ENCODE measurements at regions not wholly inside any gene's neighbourhood (a gene's known extent, or its start where the extent isn't known, plus 50 kb on each side); places are given as distances from the start of the nearest gene placed in this dataset.
"Not testable (repeated sequence)": the region's sequence is repeated elsewhere in the genome, so short reads cannot be mapped to it uniquely, and the experiment has no call there.

- FAIRE-seq = not testable (repeated sequence)
Observed at GRCh38 chr21:25531538-25532250, 75.6 kb downstream of the MRPL39 start.

DNA sequence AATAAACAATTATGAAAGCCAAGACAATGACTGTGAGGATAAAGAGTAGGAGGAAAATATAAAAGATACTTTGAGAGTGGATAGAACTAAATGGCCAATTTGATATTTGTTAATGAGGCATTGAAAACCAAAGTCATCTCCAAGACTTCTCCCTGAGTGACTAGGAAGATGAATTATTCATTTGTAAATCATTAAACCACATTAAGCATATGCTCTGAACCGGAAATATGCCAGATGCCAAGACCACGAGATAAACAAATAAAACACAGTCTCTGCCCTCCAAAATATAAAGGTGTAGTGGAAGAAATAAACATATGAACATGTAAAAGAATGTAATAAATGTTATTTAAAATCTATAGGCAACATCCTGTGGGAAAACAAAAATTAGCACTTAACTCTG is 78.8 kb downstream of the MRPL39 start:
- FAIRE-seq = no peak

- no peak for FAIRE-seq
Observed at GRCh38 chr21:25518491-25518911, 88.8 kb downstream of the MRPL39 start.

DNA sequence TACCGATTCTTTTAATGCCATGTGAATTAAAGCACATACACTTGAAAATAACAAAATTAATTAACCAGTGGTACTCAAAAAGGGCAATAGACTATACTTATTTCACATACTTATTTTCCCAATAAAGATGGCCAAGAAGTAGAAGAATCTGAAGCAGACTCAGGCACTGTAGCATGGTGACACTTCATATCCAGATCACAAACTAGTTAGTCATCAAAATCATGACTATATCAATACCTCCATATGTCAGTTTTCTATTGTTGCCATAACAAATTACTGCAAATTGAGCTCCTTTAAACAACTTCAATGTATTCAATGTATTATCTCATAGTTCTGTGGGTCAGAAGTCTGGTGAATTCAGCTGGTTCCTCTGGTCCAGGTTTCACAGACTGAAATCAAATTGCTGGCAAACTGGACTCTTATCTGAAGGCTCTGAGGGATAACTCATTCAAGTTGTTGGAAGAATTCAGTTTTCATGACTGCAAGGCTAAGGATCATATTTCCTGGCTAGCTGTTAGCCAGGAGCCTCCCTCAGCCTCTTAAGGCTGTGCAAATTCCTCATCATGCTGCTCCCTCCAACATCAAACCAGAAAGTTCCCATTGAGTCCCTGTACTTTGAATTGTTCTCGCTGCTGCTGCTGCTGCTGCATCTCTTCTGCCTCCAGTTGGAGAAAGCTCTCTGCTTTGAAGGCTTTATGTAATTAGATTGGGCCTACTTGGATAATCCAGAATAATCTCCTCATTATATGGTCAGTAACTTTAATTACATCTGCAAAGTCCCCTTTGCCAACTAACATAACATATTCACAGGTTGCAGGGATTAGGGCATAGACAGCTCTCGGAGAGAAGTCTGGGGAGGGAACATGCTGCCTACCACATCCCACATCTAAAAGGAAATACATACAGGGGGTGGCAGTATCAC is 91.5 kb downstream of the MRPL39 start:
- FAIRE-seq = no peak

- FAIRE-seq = no peak
Observed at GRCh38 chr21:25513810-25514209, 93.5 kb downstream of the MRPL39 start.

- no peak for FAIRE-seq
Observed at GRCh38 chr21:25512095-25513081, 94.9 kb downstream of the MRPL39 start.

DNA sequence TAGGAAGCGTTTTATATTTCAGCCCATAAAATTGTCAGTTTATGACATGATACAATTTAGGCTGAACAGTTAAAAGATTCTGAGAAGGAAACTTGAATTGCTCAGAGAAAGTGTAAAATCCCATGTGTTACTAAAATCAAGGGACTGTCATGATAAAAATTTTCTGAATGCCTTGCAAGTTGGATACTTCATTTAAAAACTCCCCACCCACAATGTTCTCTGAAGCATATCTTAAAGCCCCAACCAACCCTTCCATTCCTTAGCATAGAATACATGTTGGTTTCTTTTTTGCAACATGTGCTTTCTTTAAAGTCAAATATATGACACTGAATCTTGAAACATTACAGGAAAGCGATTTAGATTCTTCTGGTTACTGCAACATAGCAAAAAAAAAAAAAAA is 97.4 kb downstream of the MRPL39 start:
- FAIRE-seq = no peak

DNA sequence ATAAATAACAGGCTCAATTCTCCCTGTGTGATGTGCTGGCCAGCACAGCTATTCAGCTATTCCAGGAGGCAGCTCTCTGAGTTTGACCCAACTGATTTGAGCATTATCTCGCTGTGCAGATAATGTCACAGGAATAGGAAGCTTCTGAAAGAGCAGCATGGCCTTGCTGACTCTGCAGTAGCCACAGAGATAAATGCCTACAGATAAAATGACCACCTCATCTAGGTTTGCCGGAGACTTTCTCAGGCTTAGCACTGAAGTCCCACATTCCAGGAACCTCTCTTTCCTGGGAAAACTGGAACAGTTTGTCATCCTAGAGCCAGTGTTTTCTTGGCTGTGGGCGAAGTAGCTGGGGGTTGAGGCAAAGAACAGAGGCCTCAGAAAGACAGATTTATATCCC is 98.9 kb downstream of the MRPL39 start:
- FAIRE-seq = no peak

DNA sequence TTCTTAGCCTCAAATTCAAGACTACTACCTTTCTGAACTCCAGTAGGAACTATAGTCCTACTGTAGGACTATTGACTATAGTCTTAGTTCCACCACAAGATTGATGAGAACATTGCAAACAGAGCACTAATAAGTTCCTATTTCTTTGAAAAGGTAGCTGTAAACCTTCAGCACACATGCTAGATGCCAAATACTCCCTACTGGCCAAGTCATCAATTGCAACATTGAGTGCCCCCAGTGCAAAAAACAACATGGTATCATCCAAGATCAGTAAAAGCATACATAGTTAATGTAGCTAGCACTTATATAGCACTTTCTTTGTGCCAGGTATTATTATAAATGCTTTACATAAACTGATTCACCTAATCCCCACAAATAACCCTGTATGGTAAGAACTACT is 99.8 kb downstream of the MRPL39 start:
- no peak for FAIRE-seq

GRCh38 chr21:25506887-25507286 is 100.4 kb downstream of the MRPL39 start:
- no peak for FAIRE-seq

- FAIRE-seq = no peak
Observed at GRCh38 chr21:25506261-25506660, 101.0 kb downstream of the MRPL39 start.

DNA sequence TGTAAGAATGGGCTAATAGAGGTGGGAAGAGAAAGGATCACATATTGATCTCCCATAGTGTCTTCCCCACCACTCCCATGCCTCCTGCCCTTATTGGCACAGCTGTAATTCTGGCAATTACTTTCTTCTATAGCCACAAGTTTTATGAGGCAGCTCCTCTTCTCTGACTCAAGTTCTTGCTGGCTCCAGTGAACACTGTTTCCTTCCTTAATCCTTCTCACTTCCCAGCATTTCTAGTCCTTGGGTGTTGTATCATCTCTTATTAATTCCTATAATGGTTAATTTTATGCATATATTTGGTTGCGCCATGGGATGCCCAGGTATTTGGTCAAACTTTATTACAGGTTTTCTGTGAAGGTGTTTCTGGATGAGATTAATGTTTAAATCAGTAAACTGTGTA is 103.3 kb downstream of the MRPL39 start:
- no peak for FAIRE-seq

GRCh38 chr21:25501996-25502665 is 105.2 kb downstream of the MRPL39 start:
- FAIRE-seq = no peak

DNA sequence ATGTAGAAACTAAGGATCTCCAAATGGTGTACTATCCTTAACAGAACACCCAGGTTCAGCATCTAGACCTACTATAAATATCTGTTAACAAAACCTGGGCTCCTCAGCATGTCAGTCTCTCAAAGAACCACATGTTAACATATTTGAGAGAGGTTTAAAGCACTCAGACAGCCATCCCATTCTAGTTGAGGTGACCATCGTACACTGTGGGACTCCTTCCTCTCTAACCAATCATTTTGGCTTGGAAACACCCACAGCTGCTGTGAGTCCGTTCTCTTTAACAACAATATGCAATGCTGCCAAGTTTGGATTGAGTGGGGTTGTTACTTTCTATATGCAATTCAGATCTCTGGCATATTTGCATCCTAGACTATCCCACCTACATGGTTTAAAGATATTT is 105.8 kb downstream of the MRPL39 start:
- no peak for FAIRE-seq

GRCh38 chr21:25500598-25500997 is 106.7 kb downstream of the MRPL39 start:
- no peak for FAIRE-seq

GRCh38 chr21:25496825-25497482 is 110.3 kb downstream of the MRPL39 start:
- FAIRE-seq = no peak

DNA sequence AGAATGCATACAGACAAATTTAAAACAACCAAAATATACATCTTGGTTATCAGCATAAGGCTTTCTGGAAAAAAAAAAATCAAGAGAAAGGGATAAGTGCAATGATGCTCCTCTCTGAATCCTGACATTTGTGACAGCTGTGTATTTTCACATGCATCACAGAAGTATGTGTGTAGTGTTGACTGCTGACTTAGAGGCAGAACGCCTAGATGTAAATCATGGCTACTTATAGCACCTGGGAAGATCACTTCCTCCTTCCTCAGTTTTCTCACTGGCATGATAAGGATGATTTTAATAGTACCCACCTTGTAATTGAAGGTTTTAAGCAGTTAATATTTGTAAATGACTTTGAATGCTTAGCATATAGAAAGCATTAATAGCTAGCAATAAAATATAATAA is 112.5 kb downstream of the MRPL39 start:
- no peak for FAIRE-seq

- FAIRE-seq = no peak
Observed at GRCh38 chr21:25493722-25494121, 113.6 kb downstream of the MRPL39 start.

DNA sequence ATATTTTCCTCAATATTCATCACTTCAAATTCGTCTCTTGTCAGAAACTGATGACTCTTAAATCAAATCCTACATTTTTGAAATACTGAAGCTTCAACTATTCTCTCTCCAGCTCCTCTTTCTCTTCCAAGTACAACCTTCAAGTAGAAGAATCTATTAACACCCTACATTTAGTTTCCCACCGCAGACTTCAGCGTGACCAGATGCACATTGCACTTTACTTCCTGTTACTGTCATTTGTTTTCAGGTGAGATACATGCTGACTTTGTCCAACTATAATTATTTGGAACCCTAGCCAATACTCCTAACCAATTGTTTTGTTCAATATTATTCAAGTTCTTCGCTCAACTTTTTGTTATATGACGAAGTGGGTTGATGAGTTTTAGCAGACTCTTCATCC is 116.0 kb downstream of the MRPL39 start:
- no peak for FAIRE-seq

- no peak for FAIRE-seq
Observed at GRCh38 chr21:25490742-25491141, 116.5 kb downstream of the MRPL39 start.

- no peak for FAIRE-seq
Observed at GRCh38 chr21:25489673-25490072, 117.6 kb downstream of the MRPL39 start.

Measured in islet of Langerhans (tissue), 1 donor.